HG03378 (cell line): ENCODE measurements at regions not wholly inside any gene's neighbourhood (a gene's known extent, or its start where the extent isn't known, plus 50 kb on each side); places are given as distances from the start of the nearest gene placed in this dataset.
"Not testable (repeated sequence)": the region's sequence is repeated elsewhere in the genome, so short reads cannot be mapped to it uniquely, and the experiment has no call there.

ENCODE experiments used
- ATAC-seq: cut with Tn5 transposase; IDR thresholded peaks from one replicate; pipeline ENCODE4 v1.9.1; 2021; ENCODE audit warnings: mild to moderate bottlenecking, moderate library complexity; ENCODE audit not compliant: unreplicated experiment

GRCh38 chrX:40380655-40381488, 199.9 kb upstream of the ATP6AP2 start:
- no peak for ATAC-seq

GRCh38 chrX:40377684-40378083, 203.1 kb upstream of the ATP6AP2 start:
- no peak for ATAC-seq

- ATAC-seq: no peak
Observed at GRCh38 chrX:40374486-40374885, 206.3 kb upstream of the ATP6AP2 start.

GRCh38 chrX:40373641-40374040, 207.1 kb upstream of the ATP6AP2 start:
- no peak for ATAC-seq

- ATAC-seq: no peak
Observed at GRCh38 chrX:40373025-40373424, 207.7 kb upstream of the ATP6AP2 start.

GRCh38 chrX:40371376-40371775, 209.4 kb upstream of the ATP6AP2 start:
- ATAC-seq: no peak

- ATAC-seq: no peak
Observed at GRCh38 chrX:40368611-40369061, 212.1 kb upstream of the ATP6AP2 start.

- no peak for ATAC-seq
Observed at GRCh38 chrX:40366661-40367060, 214.1 kb upstream of the ATP6AP2 start.

- not testable (repeated sequence) for ATAC-seq
Observed at GRCh38 chrX:40362291-40362690, 218.5 kb upstream of the ATP6AP2 start.

- no peak for ATAC-seq
Observed at GRCh38 chrX:40360557-40360956, 220.2 kb upstream of the ATP6AP2 start.

GRCh38 chrX:40359593-40359992, 221.2 kb upstream of the ATP6AP2 start:
- no peak for ATAC-seq

GRCh38 chrX:40358994-40359393, 221.8 kb upstream of the ATP6AP2 start:
- no peak for ATAC-seq

- ATAC-seq: no peak
Observed at GRCh38 chrX:40349251-40349650, 231.5 kb upstream of the ATP6AP2 start.

GRCh38 chrX:40346379-40346778, 234.4 kb upstream of the ATP6AP2 start:
- ATAC-seq: no peak

GRCh38 chrX:40343319-40343718, 237.5 kb upstream of the ATP6AP2 start:
- no peak for ATAC-seq

- no peak for ATAC-seq
Observed at GRCh38 chrX:40340116-40340515, 240.7 kb upstream of the ATP6AP2 start.

- no peak for ATAC-seq
Observed at GRCh38 chrX:40333344-40333743, 235.6 kb upstream of the BCOR start.

GRCh38 chrX:40331762-40332161, 234.0 kb upstream of the BCOR start:
- ATAC-seq: no peak

GRCh38 chrX:40331353-40331752, 233.6 kb upstream of the BCOR start:
- ATAC-seq: no peak

GRCh38 chrX:40329616-40330015, 231.9 kb upstream of the BCOR start:
- no peak for ATAC-seq

- no peak for ATAC-seq
Observed at GRCh38 chrX:40327085-40327484, 229.3 kb upstream of the BCOR start.

GRCh38 chrX:40326186-40326965, 228.6 kb upstream of the BCOR start:
- no peak for ATAC-seq
